Activated T-cell treated with anti-CD3 and anti-CD28 coated beads for 48 hours (primary cell): ENCODE measurements at regions not wholly inside any gene's neighbourhood (a gene's known extent, or its start where the extent isn't known, plus 50 kb on each side); places are given as distances from the start of the nearest gene placed in this dataset.
A peak's percentile ranks its signal among the peaks of the same experiment; 100 is the strongest.
"Not testable (repeated sequence)": the region's sequence is repeated elsewhere in the genome, so short reads cannot be mapped to it uniquely, and the experiment has no call there.

Experiments
- DNase-seq: peaks from one replicate; pipeline ENCODE4 v3.0.0-alpha.2; 2020; ENCODE audit warnings: low read depth

- not testable (repeated sequence) for DNase-seq
These were observed 127.9 kb upstream of the ZNF217 start for GRCh38 chr20:53721445-53721963.

GRCh38 chr20:53719171-53719803, 125.6 kb upstream of the ZNF217 start:
- not testable (repeated sequence) for DNase-seq

GRCh38 chr20:53718142-53719021, 124.7 kb upstream of the ZNF217 start:
- no peak for DNase-seq

GRCh38 chr20:53716395-53716794, 122.8 kb upstream of the ZNF217 start:
- no peak for DNase-seq

GRCh38 chr20:53714524-53714923, 120.9 kb upstream of the ZNF217 start:
- no peak for DNase-seq

- no peak for DNase-seq
These were observed 119.9 kb upstream of the ZNF217 start for GRCh38 chr20:53713328-53714056.

GRCh38 chr20:53712212-53712977, 118.8 kb upstream of the ZNF217 start:
- DNase-seq, result no peak

GRCh38 chr20:53711333-53712211, 117.9 kb upstream of the ZNF217 start:
- no peak for DNase-seq

GRCh38 chr20:53708129-53708968, 114.7 kb upstream of the ZNF217 start:
- peak; percentile 45 for DNase-seq

GRCh38 chr20:53707371-53708055, 113.9 kb upstream of the ZNF217 start:
- no peak for DNase-seq

GRCh38 chr20:53706466-53707370, 113.1 kb upstream of the ZNF217 start:
- no peak for DNase-seq

- no peak for DNase-seq
These were observed 112.4 kb upstream of the ZNF217 start for GRCh38 chr20:53706008-53706465.

GRCh38 chr20:53702617-53703016, 109.0 kb upstream of the ZNF217 start:
- DNase-seq, result no peak

GRCh38 chr20:53699906-53700305, 106.3 kb upstream of the ZNF217 start:
- no peak for DNase-seq

GRCh38 chr20:53699085-53699674, 105.5 kb upstream of the ZNF217 start:
- no peak for DNase-seq

- no peak for DNase-seq
These were observed 104.8 kb upstream of the ZNF217 start for GRCh38 chr20:53698371-53698978.
